Globus pallidus (tissue), 1 donor: ENCODE measurements at regions not wholly inside any gene's neighbourhood (a gene's known extent, or its start where the extent isn't known, plus 50 kb on each side); places are given as distances from the start of the nearest gene placed in this dataset.

Source experiments
- DNase-seq: peaks from one replicate; pipeline ENCODE4 v3.0.0-alpha.2; 2015; ENCODE audit warnings: low spot score

DNA sequence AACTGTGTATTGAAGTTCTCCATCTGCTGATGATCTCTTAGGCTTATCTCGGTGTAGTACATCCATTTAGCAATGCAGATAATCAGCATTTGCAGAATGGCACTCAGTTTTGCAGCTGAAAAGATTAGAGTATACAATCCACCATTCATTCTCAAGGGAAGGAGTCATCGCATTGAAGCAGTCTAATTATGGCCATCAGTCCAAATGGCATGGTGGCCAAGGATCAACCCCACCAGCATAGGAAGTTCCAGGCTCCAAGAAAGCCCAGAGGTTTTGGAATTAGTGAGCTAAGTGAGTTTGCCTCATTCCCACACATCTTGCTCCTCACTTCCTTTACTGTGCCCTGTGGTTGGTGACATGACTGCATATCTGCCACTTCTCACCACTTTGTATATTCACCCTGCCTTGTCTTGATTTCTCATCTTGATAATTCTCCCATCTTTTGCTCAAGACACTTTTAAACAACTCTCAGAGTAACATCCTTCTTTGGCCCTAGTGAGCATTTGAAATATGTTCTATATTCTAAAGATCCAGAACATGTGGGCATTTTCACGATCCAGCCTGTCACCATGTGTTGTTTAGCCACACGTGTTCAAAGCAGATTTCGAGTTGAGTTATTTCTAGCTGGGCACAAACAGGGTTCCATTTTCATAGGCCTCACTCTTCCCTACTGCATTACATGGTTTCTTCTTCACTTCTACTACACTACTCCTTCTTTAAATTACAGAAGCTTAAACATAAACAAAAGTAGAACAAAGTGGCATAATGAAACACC is 1119.8 kb downstream of the TSN start:
- DNase-seq, result no peak

DNA sequence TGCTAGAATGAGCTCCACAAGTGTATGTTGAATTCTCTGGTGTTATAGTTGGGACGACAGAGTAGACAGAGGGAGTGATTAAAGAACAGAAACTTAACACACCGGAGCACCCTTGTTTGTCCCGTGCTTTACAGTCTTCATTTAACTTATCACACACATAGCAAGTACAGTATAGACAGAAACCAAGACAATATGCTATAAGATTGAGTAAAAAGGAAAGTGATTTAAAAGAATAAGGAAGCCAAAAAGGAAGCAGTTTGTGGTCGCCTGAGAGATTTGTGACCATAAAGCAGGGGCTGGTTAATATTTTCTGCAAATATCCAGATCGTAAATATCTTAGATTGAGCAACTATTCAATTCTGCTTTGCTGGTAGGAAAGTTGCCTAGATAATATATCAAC is 1128.4 kb downstream of the TSN start:
- DNase-seq, result no peak

DNA sequence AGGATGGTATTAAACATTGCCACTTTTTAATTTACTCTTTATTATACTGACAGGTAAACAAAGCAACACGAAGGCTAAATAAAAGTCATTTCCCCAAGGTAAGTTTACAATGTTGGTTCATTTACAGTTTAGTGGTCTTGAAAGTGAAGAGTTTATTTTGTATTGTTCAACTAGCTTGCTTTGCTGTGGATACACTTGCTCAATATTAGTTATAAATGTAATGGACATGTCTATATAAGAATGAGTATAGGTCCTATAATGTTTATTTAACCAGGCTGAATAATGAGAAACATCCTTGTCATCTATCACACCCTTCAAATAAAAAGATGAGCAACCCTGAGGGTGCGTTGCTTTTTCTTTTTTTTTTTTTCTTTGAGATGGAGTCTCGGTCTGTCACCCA is 1129.4 kb downstream of the TSN start:
- DNase-seq, result no peak

DNA sequence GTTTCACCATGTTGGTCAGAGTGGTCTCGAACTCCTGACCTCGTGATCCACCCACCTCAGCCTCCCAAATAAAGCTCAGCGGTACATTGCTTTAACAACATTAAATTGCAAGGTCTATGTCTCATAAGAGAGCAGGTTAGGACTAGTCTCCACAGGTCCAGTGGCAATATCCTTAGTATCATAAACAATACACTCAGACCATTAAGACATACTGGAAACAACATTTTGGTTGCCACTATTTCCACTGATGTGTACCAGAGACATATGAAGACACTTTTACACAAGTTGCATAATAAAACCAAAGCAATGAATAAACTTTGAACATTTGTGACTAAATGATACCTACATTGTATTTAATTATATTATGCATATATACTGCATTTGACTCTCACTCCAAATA is 1130.0 kb downstream of the TSN start:
- no peak for DNase-seq

DNA sequence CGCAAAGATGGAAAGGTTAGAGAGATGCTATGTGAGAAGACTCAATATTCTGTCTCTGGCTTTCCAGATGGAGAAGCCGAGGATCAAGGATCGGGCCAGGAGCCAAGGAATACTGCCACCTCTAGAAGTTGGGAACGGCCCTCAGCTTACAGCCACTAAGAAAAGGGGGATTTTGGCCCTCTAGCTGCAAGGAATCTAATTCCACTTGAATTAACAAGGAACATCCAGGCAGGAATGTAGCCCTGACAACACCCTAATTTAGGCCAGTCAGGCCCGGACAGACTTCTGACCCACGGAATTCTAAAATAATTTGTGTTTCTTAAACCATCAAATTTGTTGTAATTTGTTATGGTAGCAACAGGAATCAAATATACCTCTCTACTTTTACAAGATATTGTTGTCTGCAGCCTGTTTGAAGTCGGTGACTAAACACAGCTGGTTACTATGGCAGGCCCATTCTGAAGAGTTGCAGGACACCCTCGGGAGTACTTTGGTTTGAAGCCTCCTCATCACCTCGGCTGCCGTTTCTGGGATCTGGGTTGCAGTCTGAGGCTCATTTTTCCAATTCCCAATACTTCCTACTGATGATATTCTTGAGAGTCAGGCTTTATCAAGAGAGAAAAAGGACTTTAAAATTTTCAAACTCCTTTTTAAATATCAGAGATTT is 1131.2 kb downstream of the TSN start:
- no peak for DNase-seq

DNA sequence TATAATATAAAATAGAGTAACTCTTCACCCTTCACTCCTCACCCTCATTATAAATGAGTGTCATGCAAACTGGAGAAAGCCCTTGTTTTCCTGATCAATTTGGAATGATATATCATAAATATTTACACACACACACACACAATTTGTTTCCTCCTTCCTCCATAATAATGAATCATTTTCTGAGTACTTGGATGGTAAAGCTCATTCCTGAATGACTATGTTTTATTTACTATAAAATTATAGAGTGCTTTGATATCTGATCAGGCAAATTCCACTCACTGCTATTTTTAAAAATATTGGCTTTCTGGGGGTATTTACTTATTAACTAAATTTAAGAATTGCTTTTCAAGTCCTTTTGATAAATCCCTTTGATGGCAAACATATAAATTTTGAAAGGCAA is 1125.5 kb upstream of the CNTNAP5 start:
- no peak for DNase-seq

DNA sequence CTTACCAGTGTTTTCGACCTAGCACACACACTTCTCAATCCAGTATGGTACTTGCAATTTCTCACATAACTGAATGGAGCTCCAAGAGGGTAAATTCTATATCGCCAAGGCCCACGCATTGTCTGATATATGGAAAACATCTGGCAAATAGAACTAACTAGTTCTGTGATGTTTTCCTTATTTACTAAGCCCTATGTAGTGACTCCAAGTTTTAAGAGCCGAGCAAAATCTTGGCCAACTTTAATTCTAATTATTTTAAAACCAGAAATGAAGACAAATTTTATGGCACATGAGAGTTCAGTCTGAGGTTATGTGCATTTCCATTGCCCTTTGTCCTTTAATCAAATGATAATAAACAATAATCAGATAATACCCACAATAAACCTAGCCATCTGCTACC is 1119.7 kb upstream of the CNTNAP5 start:
- no peak for DNase-seq

DNA sequence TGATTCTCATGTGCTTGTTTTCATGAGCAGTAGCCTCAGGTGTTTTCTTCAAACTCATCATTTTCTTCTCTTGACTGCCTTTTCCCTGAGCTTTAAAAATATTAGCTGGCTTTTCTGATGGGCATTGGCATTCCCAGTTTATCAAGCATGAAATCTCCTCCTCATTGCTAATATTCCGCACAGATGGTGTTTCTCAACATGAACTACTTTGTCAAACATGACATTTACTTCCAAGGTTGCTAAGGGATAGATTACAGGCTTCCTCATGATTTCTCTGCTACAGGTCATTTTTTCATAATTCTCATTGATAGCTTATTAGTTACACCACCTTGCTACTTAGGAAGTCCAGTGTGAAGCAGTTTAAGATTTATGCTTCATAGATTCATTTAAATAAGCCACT is 1116.9 kb upstream of the CNTNAP5 start:
- DNase-seq, result no peak

DNA sequence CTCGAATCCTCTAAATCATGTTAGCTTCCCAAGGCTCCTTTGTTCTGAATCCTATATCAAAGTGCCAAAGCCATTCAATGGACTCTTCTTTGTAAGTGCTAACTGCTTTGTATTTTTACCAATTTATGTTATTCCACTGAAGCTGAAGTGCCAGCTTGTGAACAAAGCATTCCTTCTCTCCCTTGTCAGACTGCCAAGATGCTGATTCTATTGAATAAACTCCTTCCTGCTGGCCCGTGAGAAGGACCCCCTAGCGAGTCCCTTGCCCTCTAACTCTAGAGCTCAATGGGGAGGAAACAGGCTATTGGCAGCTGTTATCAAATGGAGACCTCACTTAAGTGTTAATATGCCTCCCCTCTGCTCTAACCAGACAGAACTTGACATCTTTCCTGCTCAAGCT is 1097.9 kb upstream of the CNTNAP5 start:
- DNase-seq, result peak; percentile 61

DNA sequence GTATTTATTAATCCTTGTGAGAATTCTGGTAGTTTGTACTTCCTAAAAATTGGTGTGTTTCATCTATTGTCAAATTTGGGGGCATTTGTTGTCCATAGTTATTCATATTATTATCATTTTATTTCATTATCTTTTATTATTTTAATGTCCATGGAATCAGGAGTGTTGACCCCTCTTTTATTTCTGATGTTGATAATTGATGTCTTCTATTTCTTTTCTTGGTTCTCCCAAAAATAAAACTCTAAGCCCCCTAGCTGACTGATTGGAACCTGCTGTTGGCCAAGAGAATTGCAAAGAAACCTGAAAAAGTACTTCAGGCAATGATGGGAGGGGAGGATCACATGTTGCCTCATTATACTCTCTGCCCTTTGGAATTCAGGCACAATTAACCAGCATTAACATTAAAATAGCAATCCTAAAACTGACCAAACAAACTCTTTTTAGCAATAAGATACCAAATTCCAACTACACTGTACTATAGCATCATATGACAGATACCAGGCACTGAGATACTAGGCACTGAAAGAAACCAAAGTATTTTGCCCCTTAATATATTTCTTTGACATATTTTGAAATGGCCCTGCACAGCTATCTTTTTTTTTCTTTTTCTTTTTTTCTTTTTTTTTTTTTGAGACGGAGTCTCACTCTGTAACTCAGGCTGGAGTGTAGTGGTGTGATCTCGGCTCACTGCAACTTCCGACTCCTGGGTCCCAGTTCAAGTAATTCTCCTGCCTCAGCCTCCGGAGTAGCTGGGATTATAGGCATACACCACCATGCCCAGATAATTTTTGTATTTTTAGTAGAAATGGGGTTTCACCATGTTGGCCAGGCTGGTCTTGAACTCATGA is 1097.2 kb upstream of the CNTNAP5 start:
- peak; percentile 10 for DNase-seq

DNA sequence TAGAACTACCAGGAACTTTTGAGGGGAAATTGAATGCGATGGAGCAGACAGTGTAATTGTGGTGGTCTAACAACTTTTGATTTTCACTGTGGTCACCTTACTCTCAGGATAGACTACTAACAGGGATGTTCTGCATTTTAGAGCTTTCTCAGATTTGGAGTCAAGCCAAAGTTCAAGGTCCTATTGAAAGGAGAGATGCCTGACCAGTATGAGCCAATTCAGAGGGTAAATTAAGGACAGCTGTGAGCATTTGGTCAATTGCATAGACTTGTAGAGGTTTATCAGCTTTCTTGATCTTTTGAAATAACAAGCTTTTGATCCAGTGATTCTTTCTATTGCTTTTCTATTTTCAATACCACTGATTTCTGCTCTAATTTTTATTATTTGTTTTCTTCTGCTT is 1095.7 kb upstream of the CNTNAP5 start:
- DNase-seq, result no peak

DNA sequence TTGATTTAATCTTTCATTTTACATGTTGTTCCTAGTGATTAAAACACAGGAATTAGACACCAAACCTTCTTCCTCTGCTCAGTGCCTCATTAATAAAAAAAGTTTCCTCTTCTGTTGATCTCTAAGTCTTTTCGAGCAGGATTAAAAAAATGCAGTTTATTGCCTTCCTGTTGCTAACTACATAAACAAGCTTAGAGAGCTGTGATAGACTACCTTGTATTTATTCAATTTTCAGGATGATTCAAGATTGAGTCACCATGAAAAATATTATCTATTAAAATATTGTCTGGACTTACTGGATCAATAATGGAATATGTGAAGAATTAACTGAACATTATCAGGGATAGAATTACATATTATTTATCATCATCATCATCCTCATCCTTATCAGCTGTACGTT is 1089.6 kb upstream of the CNTNAP5 start:
- no peak for DNase-seq

DNA sequence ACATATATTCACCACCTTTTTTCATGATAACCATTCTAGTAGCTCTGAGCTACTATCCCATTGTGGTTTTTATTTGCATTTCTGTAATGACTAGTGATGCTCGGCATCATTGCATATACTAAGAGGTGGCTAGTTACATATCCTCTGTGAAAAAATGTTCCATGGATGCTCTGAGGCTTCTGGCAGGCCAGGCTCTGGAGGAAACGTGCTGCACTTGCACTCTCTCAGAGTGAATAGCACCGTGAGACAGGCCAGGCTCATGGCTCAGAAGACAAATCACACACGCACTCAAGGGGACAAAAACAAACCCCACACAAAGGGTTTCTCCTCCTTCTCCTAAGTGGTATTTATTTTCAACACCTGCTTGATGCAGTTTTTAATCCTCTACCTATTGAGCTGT is 1085.3 kb upstream of the CNTNAP5 start:
- no peak for DNase-seq

DNA sequence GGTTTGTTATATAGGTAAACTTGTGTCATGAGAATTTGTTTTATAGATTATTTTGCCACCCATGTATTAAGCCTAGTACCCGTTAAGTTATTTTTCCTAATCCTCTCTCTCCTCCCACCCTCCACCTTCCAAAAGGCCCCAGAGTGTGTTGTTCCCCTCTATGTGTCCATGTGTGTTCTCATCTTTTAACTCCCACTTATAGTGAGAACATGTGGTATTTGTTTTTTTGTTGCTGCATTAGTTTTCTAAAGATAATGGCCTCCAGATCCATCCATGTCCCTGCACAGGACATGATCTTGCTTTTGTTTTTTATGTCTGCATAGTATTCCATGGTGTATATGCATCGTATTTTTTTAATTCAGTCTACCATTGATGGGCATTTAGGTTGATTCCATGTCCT is 1075.6 kb upstream of the CNTNAP5 start:
- no peak for DNase-seq

DNA sequence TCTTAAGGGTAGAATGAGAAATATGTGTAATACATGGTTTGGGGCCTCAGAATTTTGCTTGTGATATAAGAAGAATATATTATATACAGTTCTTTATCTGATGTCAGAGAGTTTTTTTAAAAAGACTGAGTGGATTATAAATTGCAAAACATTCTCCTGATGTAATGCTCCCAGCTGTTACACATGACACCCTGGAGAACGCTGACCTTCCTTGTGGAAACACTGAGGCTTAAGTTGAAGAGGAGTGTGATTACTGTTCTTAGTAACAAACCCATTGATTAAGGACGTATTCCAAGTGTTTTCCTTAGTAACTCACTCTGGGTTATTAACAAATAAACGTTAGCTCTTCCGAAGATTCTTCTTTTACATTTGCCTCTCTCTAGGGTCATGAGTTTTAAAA is 1069.3 kb upstream of the CNTNAP5 start:
- DNase-seq, result no peak

DNA sequence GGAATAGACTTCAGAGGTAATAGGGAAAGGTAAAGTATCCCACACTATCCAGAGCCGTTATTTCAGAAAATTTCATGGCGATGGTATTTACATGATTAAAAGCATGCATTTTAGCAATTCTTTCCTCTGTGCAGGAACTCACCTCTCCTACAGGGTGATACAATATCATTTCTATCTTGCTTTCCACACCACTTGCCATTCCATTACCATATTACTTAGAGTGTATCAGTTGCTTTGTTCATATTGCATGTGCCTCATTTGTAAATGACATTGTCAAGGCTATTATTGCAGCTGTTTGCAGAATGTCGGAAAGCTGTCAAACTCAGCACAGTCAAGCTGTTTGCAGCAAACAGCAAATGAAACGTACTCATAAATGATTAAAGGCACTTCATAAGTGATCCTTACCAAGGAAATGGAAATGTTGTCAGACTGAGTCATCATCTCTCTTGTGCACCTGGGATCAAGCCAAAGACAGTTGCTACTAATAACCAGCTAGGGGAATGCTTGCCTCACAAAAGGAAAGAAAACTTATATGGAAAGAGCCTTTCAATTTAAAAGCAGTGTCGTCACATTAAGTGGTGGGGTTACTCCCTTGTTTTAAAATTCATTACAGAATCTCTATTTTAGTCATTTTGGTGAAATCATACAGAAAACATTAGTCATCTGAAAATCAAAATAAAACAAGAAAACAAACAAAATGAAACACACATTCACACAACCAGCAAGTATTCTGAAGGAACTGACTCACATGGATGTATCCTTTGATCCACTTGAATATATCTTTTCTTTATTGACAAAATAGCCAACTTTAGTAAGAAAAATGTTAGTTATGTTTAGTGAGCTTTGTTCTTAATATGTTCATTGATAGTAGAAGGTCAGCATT is 1064.1 kb upstream of the CNTNAP5 start:
- no peak for DNase-seq

DNA sequence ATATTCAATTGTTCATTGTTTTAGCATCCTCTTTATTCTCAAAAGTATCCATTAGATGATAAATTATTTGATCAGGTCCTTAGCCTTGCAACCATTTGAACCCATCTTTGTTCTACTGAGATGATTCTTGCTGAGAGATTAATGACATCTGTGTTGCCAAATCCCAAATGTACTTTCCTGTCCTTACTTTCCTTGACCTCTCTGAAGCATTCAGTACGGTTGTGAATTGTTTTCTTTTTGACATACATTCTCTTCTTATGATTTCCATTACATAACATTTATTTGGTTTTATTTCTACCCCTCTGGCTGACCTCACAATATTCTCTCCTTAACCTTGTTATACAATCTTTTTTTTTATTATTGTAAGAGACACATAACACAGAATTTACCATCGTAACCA is 1058.6 kb upstream of the CNTNAP5 start:
- DNase-seq, result no peak

DNA sequence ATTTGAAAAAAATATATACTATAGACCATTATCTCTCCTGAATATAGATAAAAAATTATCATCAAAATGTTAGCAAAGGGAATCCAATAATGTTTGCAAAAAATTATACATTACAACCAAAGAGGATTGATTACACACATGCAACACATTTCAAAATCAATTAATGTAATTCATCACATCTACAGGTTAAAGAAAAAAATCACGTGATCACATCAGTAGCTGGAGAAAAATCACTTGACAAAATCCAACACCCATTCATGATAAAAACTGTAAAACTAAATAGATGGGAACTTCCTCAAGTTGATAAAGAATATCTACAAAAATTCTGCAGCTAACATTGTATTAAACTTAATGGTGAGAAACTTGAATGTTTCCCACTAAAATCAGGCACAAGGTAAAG is 1047.5 kb upstream of the CNTNAP5 start:
- DNase-seq, result no peak

DNA sequence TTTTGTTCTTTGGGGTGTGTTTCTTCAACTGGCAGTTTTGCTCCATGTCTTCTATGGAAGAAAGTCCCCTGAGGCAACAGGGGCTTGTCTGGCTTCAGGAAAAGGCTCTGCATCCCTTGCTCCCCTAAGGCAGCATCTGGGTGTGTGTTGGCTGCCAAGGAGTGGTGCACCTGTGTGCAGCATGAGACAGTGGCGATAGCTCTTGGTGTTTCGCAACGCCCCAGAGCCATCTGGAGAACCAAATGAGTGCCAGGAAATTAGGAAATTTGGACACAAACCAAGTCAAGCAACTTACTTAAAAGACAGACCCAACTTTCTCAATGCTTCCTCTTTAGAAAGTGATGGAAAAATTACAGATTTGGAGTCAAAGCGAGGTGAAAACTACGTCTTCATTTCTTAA is 1044.4 kb upstream of the CNTNAP5 start:
- no peak for DNase-seq

DNA sequence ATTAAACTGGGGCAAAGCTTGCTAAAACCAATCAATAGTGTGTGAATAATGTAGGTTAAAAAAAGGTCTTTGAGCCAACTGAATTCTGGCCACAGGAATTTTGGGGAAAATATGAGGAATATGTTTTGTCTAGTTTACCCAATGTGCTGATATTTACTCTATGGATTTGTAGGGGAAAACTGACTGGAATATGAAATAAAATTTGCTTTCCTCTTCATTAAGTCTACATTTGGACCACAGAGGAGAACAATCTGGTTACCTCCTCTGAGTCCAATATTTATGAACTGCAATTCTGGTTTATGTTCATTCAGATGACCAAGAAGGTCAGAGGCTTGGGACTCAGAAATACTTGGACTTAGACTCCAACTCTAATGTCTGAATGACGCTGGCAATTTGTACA is 1042.2 kb upstream of the CNTNAP5 start:
- DNase-seq, result no peak

DNA sequence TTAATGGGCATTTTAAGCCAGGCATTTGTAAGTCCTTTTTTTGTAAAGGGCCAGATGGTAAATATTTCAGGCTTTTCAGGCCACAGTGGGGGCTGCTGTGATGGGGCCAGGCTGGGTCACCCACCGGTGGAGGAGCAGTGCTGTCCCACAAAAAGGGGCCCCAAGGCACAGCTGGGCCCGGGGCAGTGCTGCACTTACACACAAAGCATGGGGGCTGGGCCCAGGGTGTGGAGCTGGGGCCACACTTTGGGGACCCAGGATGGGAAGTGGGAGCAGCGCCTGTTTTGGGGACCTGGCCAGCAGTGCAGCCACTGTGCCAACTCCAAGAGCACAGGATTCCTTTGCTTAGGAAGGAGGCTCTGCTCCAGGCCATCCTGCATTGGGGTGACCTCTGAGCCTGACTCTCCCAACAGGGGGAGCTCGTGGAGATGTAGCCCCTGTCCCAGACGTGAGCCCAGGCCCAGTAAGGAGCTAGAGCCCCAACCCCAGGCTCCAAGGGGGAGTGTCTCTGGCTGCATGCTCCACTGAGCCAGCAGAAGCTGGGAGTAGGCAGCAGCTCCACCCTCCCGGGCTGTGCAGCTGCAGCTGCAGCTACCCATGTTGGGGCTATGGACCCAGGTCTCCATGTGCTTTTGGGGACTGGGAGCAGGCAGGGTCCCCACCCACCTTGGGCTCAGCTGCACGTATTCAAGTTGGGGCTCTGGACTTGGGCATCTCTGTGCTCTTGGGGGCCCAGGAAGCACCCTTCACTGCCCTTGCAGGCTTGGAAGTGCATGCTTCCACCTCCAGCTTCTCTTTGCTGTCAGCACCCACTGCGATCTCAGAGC is 1036.5 kb upstream of the CNTNAP5 start:
- DNase-seq, result no peak
